ENCODE measurements at regions not wholly inside any gene's neighbourhood (a gene's known extent, or its start where the extent isn't known, plus 50 kb on each side); places are given as distances from the start of the nearest gene placed in this dataset.
"Not testable (repeated sequence)": the region's sequence is repeated elsewhere in the genome, so short reads cannot be mapped to it uniquely, and the experiment has no call there.

GRCh38 chr1:244106837-244107493 is 55.9 kb downstream of the ZBTB18 start:
- no peak for DNase-seq

- DNase-seq = no peak
Measured at GRCh38 chr1:244111027-244111426, 59.9 kb downstream of the ZBTB18 start.

- no peak for DNase-seq
Measured at GRCh38 chr1:244112041-244112440, 61.0 kb downstream of the ZBTB18 start.

- DNase-seq = no peak
Measured at GRCh38 chr1:244112636-244113035, 61.6 kb downstream of the ZBTB18 start.

- no peak for DNase-seq
Measured at GRCh38 chr1:244113532-244114320, 62.6 kb downstream of the ZBTB18 start.

- no peak for DNase-seq
Measured at GRCh38 chr1:244114892-244115291, 63.8 kb downstream of the ZBTB18 start.

- DNase-seq = no peak
Measured at GRCh38 chr1:244116946-244117345, 65.9 kb downstream of the ZBTB18 start.

- no peak for DNase-seq
Measured at GRCh38 chr1:244118109-244118761, 67.2 kb downstream of the ZBTB18 start.

- DNase-seq = no peak
Measured at GRCh38 chr1:244128591-244129383, 77.7 kb downstream of the ZBTB18 start.

GRCh38 chr1:244137276-244137675 is 86.2 kb downstream of the ZBTB18 start:
- no peak for DNase-seq

- no peak for DNase-seq
Measured at GRCh38 chr1:244137725-244138124, 86.6 kb downstream of the ZBTB18 start.

- no peak for DNase-seq
Measured at GRCh38 chr1:244138399-244138798, 87.3 kb downstream of the ZBTB18 start.

- DNase-seq = no peak
Measured at GRCh38 chr1:244139655-244140054, 88.6 kb downstream of the ZBTB18 start.

GRCh38 chr1:244140420-244140819 is 89.3 kb downstream of the ZBTB18 start:
- DNase-seq = no peak

- DNase-seq = no peak
Measured at GRCh38 chr1:244144053-244144452, 93.0 kb downstream of the ZBTB18 start.

GRCh38 chr1:244150071-244150470 is 99.0 kb downstream of the ZBTB18 start:
- no peak for DNase-seq

- DNase-seq = no peak
Measured at GRCh38 chr1:244150665-244151064, 99.6 kb downstream of the ZBTB18 start.

- DNase-seq = no peak
Measured at GRCh38 chr1:244151537-244151936, 100.5 kb downstream of the ZBTB18 start.

- DNase-seq = no peak
Measured at GRCh38 chr1:244154508-244154871, 103.4 kb downstream of the ZBTB18 start.

- DNase-seq = no peak
Measured at GRCh38 chr1:244154872-244155531, 103.9 kb downstream of the ZBTB18 start.

GRCh38 chr1:244155661-244156060 is 104.6 kb downstream of the ZBTB18 start:
- DNase-seq = no peak

GRCh38 chr1:244156617-244157016 is 105.5 kb downstream of the ZBTB18 start:
- not testable (repeated sequence) for DNase-seq
